Dermis microvascular lymphatic vessel endothelial cell (primary cell): ENCODE measurements at regions not wholly inside any gene's neighbourhood (a gene's known extent, or its start where the extent isn't known, plus 50 kb on each side); places are given as distances from the start of the nearest gene placed in this dataset.

Experiments used
- DNase-seq, 2 donors: peaks; one replicate each; pipeline versions ENCODE4 v3.0.0 to v3.0.0-alpha.2; 2010; ENCODE audit warnings: low read depth in 2 of 2

DNA sequence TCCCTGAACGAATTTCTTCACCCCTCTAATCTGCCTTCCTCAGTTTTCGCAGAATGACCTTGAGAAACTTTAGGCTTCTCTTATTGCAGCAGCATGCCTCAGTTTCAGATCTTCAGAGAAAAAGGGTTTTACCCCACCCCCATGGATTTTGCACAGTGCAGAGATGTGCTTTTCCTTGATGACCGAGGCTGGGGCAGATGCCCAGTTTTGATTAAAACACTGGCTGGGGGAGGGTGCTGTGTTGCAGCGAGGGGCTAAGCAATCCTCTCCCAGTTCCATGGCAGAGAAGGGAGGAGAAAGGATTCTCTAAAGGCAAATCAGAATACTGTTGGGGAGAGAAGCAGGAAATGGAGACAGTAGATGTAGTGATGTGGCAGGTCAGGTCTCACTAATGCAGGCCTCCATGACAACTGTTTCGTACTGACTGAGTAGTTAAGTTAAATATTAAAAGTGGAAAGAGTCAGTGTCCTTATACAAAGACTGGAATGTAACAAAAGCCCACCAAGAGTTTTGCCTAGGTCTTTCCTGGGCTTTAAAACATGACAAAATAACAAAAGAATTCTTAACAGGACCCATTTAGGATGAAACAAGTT, 50.8 kb upstream of the PDZD8 start:
- no peak for DNase-seq

DNA sequence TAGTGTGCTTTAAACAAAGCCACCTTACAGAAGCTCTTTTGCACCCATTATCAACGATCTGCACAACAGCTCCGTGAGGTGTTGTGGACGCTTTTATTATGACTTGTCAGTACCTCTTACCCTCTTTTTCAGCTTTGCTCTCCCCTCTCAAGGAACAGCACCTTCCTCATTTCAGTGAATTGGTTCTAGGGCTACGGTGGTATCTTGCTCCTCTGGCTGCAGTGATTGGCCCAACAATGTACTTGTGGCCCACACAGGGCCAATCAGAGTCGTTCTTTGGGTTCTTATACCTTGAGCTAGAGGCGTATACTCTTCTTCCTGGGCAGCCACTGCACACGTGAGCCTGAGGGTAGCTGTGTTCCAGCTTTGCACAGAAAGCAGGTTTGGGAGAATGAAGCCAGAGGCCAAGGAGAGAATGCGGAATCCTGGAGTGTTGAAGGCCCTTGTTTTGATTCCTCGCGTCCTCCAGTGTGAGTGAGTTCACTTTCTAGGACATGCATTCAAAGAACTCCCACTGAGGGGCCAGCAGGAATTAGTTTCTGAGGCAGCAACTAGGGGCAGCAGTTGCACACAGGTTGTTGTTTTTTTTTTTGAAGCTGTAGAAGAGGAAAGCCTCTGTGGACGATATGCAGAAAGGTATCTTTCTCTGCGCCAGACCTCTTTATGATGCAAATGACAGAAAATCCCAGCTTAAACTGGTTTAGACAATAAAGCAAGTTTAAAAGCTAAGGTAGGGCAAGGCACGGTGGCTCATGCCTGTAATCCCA, 49.8 kb upstream of the PDZD8 start:
- no peak for DNase-seq
